ENCODE measurements at regions not wholly inside any gene's neighbourhood (a gene's known extent, or its start where the extent isn't known, plus 50 kb on each side); places are given as distances from the start of the nearest gene placed in this dataset.

- TF ChIP-seq, protein P1, sequence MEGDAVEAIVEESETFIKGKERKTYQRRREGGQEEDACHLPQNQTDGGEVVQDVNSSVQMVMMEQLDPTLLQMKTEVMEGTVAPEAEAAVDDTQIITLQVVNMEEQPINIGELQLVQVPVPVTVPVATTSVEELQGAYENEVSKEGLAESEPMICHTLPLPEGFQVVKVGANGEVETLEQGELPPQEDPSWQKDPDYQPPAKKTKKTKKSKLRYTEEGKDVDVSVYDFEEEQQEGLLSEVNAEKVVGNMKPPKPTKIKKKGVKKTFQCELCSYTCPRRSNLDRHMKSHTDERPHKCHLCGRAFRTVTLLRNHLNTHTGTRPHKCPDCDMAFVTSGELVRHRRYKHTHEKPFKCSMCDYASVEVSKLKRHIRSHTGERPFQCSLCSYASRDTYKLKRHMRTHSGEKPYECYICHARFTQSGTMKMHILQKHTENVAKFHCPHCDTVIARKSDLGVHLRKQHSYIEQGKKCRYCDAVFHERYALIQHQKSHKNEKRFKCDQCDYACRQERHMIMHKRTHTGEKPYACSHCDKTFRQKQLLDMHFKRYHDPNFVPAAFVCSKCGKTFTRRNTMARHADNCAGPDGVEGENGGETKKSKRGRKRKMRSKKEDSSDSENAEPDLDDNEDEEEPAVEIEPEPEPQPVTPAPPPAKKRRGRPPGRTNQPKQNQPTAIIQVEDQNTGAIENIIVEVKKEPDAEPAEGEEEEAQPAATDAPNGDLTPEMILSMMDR (IDR thresholded peaks at IDR 0.05) = no peak
- TF ChIP-seq POLR2A (IDR thresholded peaks at IDR 0.05) (no peak), POLR2AphosphoS5 (IDR thresholded peaks at IDR 0.05) (no peak), EP300 (IDR thresholded peaks at IDR 0.05) (no peak)
Observed at GRCh38 chr13:71090990-71091389, 776.0 kb downstream of the DACH1 start.
